RWPE1 (cell line): ENCODE measurements at regions not wholly inside any gene's neighbourhood (a gene's known extent, or its start where the extent isn't known, plus 50 kb on each side); places are given as distances from the start of the nearest gene placed in this dataset.

Experiments
- CTCF ChIA-PET: fragments of 350-600 bp; sonication (Branson Sonifier 250); formaldehyde crosslinking; extraction: SDS; loops from one replicate; lab custom pipeline; 2021; lab: Yijun Ruan, JAX
- POLR2A ChIA-PET: fragments of 400-600 bp; formaldehyde crosslinking; extraction: SDS; loops from one replicate; lab custom pipeline; 2020; ENCODE audit warnings: antibody characterized with exemption; ENCODE audit not compliant: low non-redundant PET; lab: Yijun Ruan, JAX
- DNase-seq: peaks from one replicate; pipeline ENCODE4 v3.0.0; 2012; ENCODE audit warnings: low spot score
- H3K27ac ChIP-seq: fragments of 450-650 bp; 2 replicates; pipeline ENCODE4 v1.5.1; 2017
- TF ChIP-seq, protein P1 (sequence below): fragments of 450-650 bp; conservative IDR thresholded peaks from 2 replicates; pipeline ENCODE4 v1.5.1; 2017; ENCODE audit warnings: low read depth, mild to moderate bottlenecking

- TF ChIP-seq, protein P1, sequence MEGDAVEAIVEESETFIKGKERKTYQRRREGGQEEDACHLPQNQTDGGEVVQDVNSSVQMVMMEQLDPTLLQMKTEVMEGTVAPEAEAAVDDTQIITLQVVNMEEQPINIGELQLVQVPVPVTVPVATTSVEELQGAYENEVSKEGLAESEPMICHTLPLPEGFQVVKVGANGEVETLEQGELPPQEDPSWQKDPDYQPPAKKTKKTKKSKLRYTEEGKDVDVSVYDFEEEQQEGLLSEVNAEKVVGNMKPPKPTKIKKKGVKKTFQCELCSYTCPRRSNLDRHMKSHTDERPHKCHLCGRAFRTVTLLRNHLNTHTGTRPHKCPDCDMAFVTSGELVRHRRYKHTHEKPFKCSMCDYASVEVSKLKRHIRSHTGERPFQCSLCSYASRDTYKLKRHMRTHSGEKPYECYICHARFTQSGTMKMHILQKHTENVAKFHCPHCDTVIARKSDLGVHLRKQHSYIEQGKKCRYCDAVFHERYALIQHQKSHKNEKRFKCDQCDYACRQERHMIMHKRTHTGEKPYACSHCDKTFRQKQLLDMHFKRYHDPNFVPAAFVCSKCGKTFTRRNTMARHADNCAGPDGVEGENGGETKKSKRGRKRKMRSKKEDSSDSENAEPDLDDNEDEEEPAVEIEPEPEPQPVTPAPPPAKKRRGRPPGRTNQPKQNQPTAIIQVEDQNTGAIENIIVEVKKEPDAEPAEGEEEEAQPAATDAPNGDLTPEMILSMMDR, result no peak
- H3K27ac ChIP-seq, result no peak overlapping the region
- ChIA-PET CTCF (interaction anchor here (0.6 to 2.3 kb wide), 3 partner anchors 13 to 98 kb away, joined by 3 to 7 read pairs (median 4); no protein-coding TSS in a partner anchor), POLR2A (interaction anchor here (0.6 kb wide), 1 partner anchor 19 kb away, joined by 4 read pairs; no protein-coding TSS in a partner anchor)
- peak; percentile 75 for DNase-seq
Measured at GRCh38 chr4:99710681-99711345, 53.2 kb upstream of the C4orf54 start.

GRCh38 chr4:99710020-99710419 is 52.4 kb upstream of the C4orf54 start:
- CTCF ChIA-PET, result interaction anchor here (2.3 kb wide), 1 partner anchor 98 kb away, joined by 7 read pairs; no protein-coding TSS in a partner anchor

GRCh38 chr4:99708551-99708950 is 50.9 kb upstream of the C4orf54 start:
- H3K27ac ChIP-seq, result no peak overlapping the region
- POLR2A ChIA-PET, result no interaction called here
- CTCF ChIA-PET, result no interaction called here
- DNase-seq, result no peak
- TF ChIP-seq, protein P1, result no peak

More at GRCh38 chr4:99710020-99710419, 52.4 kb upstream of the C4orf54 start:
- H3K27ac ChIP-seq, result no peak overlapping the region
- TF ChIP-seq, protein P1, result no peak
- no peak for DNase-seq
- POLR2A ChIA-PET, result no interaction called here
